GM23338 (cell line): ENCODE measurements at regions not wholly inside any gene's neighbourhood (a gene's known extent, or its start where the extent isn't known, plus 50 kb on each side); places are given as distances from the start of the nearest gene placed in this dataset.

Experiments used
- ATAC-seq: fragments of 200-7000 bp; cut with Tn5 transposase; 3 replicates; pipeline ENCODE4 v1.9.1; 2020
- DNase-seq: peaks from one replicate; pipeline ENCODE4 v3.0.0-alpha.2; 2015; ENCODE audit warnings: low spot score
- H2AFZ ChIP-seq: fragments of 200-600 bp; sonication (generic); 2 replicates; pipeline ENCODE4 v1.8.0; 2016; ENCODE audit warnings: antibody characterized with exemption, mild to moderate bottlenecking, moderate library complexity
- H3F3A ChIP-seq: fragments of 200-600 bp; sonication (generic); replicated peaks from 2 replicates; pipeline ENCODE4 v1.8.0; 2017; ENCODE audit warnings: antibody characterized with exemption, mixed run types, low read depth
- H3K27ac ChIP-seq: fragments of 200-600 bp; sonication (generic); 2 replicates; pipeline ENCODE4 v1.6.1; 2016; ENCODE audit warnings: low read depth
- H3K27me3 ChIP-seq: fragments of 200-600 bp; sonication (generic); 2 replicates; pipeline ENCODE4 v1.8.0; 2016; ENCODE audit warnings: mild to moderate bottlenecking, mixed run types, moderate library complexity; ENCODE audit not compliant: insufficient read depth
- H3K36me3 ChIP-seq: fragments of 200-600 bp; sonication (generic); 2 replicates; pipeline ENCODE4 v1.8.0; 2016; ENCODE audit warnings: mild to moderate bottlenecking; ENCODE audit not compliant: insufficient read depth
- H3K4me1 ChIP-seq: fragments of 200-600 bp; sonication (generic); 2 replicates; pipeline ENCODE4 v1.8.0; 2016; ENCODE audit warnings: mild to moderate bottlenecking, moderate library complexity; ENCODE audit not compliant: insufficient read depth
- H3K4me2 ChIP-seq: fragments of 200-600 bp; sonication (generic); 2 replicates; pipeline ENCODE4 v1.7.1; 2017; ENCODE audit warnings: mixed run types
- H3K4me3 ChIP-seq: fragments of 200-600 bp; sonication (generic); 2 replicates; pipeline ENCODE4 v1.6.1; 2016; ENCODE audit warnings: mixed run types
- H3K79me2 ChIP-seq: fragments of 200-600 bp; sonication (generic); replicated peaks from 2 replicates; pipeline ENCODE4 v1.8.0; 2017; ENCODE audit warnings: mild to moderate bottlenecking; ENCODE audit not compliant: insufficient read depth
- H3K9me2 ChIP-seq: fragments of 200-600 bp; sonication (generic); 2 replicates; pipeline ENCODE4 v1.8.0; 2017; ENCODE audit not compliant: insufficient read depth
- H4K20me1 ChIP-seq: fragments of 200-600 bp; sonication (generic); replicated peaks from 2 replicates; pipeline ENCODE4 v1.8.0; 2017; ENCODE audit warnings: mild to moderate bottlenecking; ENCODE audit not compliant: insufficient read depth
- H3K27ac Mint-ChIP-seq: 2 replicates; pipeline ENCODE4 v1.8.0; 2020; ENCODE audit warnings: inconsistent platforms, mild to moderate bottlenecking, moderate library complexity, mixed read lengths
- H3K27me3 Mint-ChIP-seq: 3 replicates; pipeline ENCODE4 v1.8.0; 2022; ENCODE audit warnings: low read depth, mild to moderate bottlenecking, moderate library complexity, mixed read lengths, inconsistent platforms; ENCODE audit not compliant: insufficient read depth, poor library complexity
- H3K36me3 Mint-ChIP-seq: 3 replicates; pipeline ENCODE4 v1.8.0; 2021; ENCODE audit warnings: low read depth, mild to moderate bottlenecking, inconsistent platforms, moderate library complexity, mixed read lengths
- H3K4me1 Mint-ChIP-seq: 3 replicates; pipeline ENCODE4 v1.8.0; 2020; ENCODE audit warnings: mild to moderate bottlenecking, inconsistent platforms, mixed read lengths
- H3K4me3 Mint-ChIP-seq: 3 replicates; pipeline ENCODE4 v1.8.0; 2021; ENCODE audit warnings: moderate library complexity, mild to moderate bottlenecking, inconsistent platforms, mixed read lengths
- H3K9me3 Mint-ChIP-seq: 3 replicates; pipeline ENCODE4 v1.8.0; 2020; ENCODE audit warnings: moderate library complexity, mild to moderate bottlenecking, inconsistent platforms, mixed read lengths
- CREB1 ChIP-seq: fragments of 250-450 bp; sonication (Bioruptor Pico); IDR thresholded peaks from 2 replicates; pipeline ENCODE4 v1.5.0; 2020; ENCODE audit warnings: low read depth, mild to moderate bottlenecking, moderate library complexity
- CTCF ChIP-seq, 2 experiments: fragments of 200-600 bp in 1 of 2; sonication (generic) in 1 of 2; conservative IDR thresholded peaks; 2 replicates each; pipeline versions ENCODE4 v1.5.1 to v1.6.1; 2016 to 2017; ENCODE audit warnings: antibody characterized with exemption in 2 of 2, low read depth in 2 of 2, mild to moderate bottlenecking in 2 of 2, moderate library complexity in 1 of 2
- ETS1 ChIP-seq: IDR thresholded peaks from 2 replicates; pipeline ENCODE4 v1.6.1; 2016; ENCODE audit warnings: antibody characterized with exemption
- EZH2 ChIP-seq: fragments of 200-600 bp; sonication (generic); IDR thresholded peaks from one replicate; pipeline ENCODE4 v1.8.0; 2017; ENCODE audit warnings: antibody characterized with exemption, mild to moderate bottlenecking, low read depth; ENCODE audit not compliant: unreplicated experiment
- JUNB ChIP-seq: IDR thresholded peaks from one replicate; pipeline ENCODE4 v1.6.1; 2016; ENCODE audit warnings: antibody characterized with exemption; ENCODE audit not compliant: unreplicated experiment
- NANOG ChIP-seq: IDR thresholded peaks from 2 replicates; pipeline ENCODE4 v1.6.1; 2016; ENCODE audit warnings: antibody characterized with exemption, borderline replicate concordance
- POLR2AphosphoS5 ChIP-seq: IDR thresholded peaks from 2 replicates; pipeline ENCODE4 v1.6.1; 2016; ENCODE audit warnings: antibody characterized with exemption, low read depth
- REST ChIP-seq: IDR thresholded peaks from one replicate; pipeline ENCODE4 v1.6.1; 2018; ENCODE audit warnings: antibody characterized with exemption; ENCODE audit not compliant: unreplicated experiment
- STAT1 ChIP-seq: IDR thresholded peaks from one replicate; pipeline ENCODE4 v1.6.1; 2016; ENCODE audit warnings: antibody characterized with exemption; ENCODE audit not compliant: unreplicated experiment
- ZNF114 ChIP-seq: fragments of 250-450 bp; sonication (Bioruptor Pico); IDR thresholded peaks from 2 replicates; pipeline ENCODE4 v1.5.0; 2020; ENCODE audit warnings: mild to moderate bottlenecking, moderate library complexity
- ZNF331 ChIP-seq: fragments of 250-450 bp; sonication (Bioruptor Pico); IDR thresholded peaks from 2 replicates; pipeline ENCODE4 v1.5.0; 2020; ENCODE audit warnings: low read depth, mild to moderate bottlenecking, moderate library complexity
- ZNF462 ChIP-seq: fragments of 250-450 bp; sonication (Bioruptor Pico); IDR thresholded peaks from 2 replicates; pipeline ENCODE4 v1.5.0; 2020; ENCODE audit warnings: mild to moderate bottlenecking, moderate library complexity

GRCh38 chr9:23551929-23552707 is 273.9 kb downstream of the ELAVL2 start:
- H3K4me1 Mint-ChIP-seq: peaks cover 18% of the 10 kb centered on the region
- ATAC-seq (no peak), DNase-seq (no peak)
- no peak overlapping the region for H3K27ac Mint-ChIP-seq
- no peaks in the 10 kb centered on the region for H3K9me3 Mint-ChIP-seq
- Histone ChIP-seq H3K27me3 (no peaks in the 10 kb centered on the region), H3F3A (no peaks in the 10 kb centered on the region), H3K4me3 (no peak overlapping the region), H3K9me2 (0 out of 2 replicates have a peak, but pooled peaks cover 3% of the 10 kb centered on the region), H3K4me2 (no peak overlapping the region), H4K20me1 (no peaks in the 10 kb centered on the region), H3K79me2 (no peaks in the 10 kb centered on the region), H3K36me3 (no peaks in the 10 kb centered on the region), H3K4me1 (peaks cover 15% of the 10 kb centered on the region), H2AFZ (no peak overlapping the region), H3K27ac (no peak overlapping the region)
- H3K36me3 Mint-ChIP-seq: no peaks in the 10 kb centered on the region; the same call in 2 of the 3 replicates
- no peak overlapping the region for H3K4me3 Mint-ChIP-seq
- TF ChIP-seq CTCF (conservative IDR thresholded peaks at IDR 0.05; ENCODE audit: low read depth in 2 of 2) (no peak), ETS1 (no peak), ZNF114 (no peak), ZNF331 (CRISPR knock-in tag) (no peak), ZNF462 (CRISPR knock-in tag) (no peak), EZH2 (no peak), REST (no peak), CREB1 (CRISPR knock-in tag) (no peak), NANOG (no peak), STAT1 (no peak), POLR2AphosphoS5 (no peak), JUNB (no peak)
- peaks cover 4% of the 10 kb centered on the region for H3K27me3 Mint-ChIP-seq
